ENCODE measurements at regions not wholly inside any gene's neighbourhood (a gene's known extent, or its start where the extent isn't known, plus 50 kb on each side); places are given as distances from the start of the nearest gene placed in this dataset.

DNA sequence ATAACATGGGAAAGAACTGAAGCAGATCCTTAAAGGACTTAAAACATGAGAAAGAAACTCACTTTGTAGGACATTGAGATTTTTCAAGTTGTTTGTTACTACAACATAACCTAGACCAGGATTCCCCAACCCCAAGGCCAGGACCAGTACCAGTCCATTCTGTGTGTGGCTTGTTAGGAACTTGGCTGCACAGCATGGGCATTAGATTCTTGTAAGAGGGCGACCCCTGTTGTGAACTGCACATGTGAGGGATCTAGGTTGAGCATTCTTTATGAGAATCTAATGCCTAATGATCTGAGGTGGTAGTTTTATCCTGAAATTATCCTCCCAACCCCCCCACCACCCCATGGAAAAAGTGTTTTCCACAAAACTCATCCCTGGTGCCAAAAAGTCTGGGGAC, 566.1 kb downstream of the KCTD8 start:
- TF ChIP-seq, protein P1, sequence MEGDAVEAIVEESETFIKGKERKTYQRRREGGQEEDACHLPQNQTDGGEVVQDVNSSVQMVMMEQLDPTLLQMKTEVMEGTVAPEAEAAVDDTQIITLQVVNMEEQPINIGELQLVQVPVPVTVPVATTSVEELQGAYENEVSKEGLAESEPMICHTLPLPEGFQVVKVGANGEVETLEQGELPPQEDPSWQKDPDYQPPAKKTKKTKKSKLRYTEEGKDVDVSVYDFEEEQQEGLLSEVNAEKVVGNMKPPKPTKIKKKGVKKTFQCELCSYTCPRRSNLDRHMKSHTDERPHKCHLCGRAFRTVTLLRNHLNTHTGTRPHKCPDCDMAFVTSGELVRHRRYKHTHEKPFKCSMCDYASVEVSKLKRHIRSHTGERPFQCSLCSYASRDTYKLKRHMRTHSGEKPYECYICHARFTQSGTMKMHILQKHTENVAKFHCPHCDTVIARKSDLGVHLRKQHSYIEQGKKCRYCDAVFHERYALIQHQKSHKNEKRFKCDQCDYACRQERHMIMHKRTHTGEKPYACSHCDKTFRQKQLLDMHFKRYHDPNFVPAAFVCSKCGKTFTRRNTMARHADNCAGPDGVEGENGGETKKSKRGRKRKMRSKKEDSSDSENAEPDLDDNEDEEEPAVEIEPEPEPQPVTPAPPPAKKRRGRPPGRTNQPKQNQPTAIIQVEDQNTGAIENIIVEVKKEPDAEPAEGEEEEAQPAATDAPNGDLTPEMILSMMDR (IDR thresholded peaks at IDR 0.05) = 0 out of 2 replicates have a peak, but pooled peaks have one; percentile 4
- TF ChIP-seq ZFX (IDR thresholded peaks at IDR 0.05; ENCODE audit: borderline replicate concordance) = no peak

All from 22Rv1 (cell line).